ENCODE measurements at regions not wholly inside any gene's neighbourhood (a gene's known extent, or its start where the extent isn't known, plus 50 kb on each side); places are given as distances from the start of the nearest gene placed in this dataset.

GRCh38 chr2:65997961-65998360, 437.0 kb upstream of the MEIS1 start:
- TF ChIP-seq POLR2A (IDR thresholded peaks at IDR 0.05) = no peak
- TF ChIP-seq, protein P1, sequence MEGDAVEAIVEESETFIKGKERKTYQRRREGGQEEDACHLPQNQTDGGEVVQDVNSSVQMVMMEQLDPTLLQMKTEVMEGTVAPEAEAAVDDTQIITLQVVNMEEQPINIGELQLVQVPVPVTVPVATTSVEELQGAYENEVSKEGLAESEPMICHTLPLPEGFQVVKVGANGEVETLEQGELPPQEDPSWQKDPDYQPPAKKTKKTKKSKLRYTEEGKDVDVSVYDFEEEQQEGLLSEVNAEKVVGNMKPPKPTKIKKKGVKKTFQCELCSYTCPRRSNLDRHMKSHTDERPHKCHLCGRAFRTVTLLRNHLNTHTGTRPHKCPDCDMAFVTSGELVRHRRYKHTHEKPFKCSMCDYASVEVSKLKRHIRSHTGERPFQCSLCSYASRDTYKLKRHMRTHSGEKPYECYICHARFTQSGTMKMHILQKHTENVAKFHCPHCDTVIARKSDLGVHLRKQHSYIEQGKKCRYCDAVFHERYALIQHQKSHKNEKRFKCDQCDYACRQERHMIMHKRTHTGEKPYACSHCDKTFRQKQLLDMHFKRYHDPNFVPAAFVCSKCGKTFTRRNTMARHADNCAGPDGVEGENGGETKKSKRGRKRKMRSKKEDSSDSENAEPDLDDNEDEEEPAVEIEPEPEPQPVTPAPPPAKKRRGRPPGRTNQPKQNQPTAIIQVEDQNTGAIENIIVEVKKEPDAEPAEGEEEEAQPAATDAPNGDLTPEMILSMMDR (IDR thresholded peaks at IDR 0.05) = no peak

All from Peyer's patch (tissue), 4 donors.